GM23338 (cell line): ENCODE measurements at regions not wholly inside any gene's neighbourhood (a gene's known extent, or its start where the extent isn't known, plus 50 kb on each side); places are given as distances from the start of the nearest gene placed in this dataset.

Source experiments
- CREB1 ChIP-seq: fragments of 250-450 bp; sonication (Bioruptor Pico); IDR thresholded peaks from 2 replicates; pipeline ENCODE4 v1.5.0; 2020; ENCODE audit warnings: low read depth, mild to moderate bottlenecking, moderate library complexity
- EZH2 ChIP-seq: fragments of 200-600 bp; sonication (generic); IDR thresholded peaks from one replicate; pipeline ENCODE4 v1.8.0; 2017; ENCODE audit warnings: antibody characterized with exemption, mild to moderate bottlenecking, low read depth; ENCODE audit not compliant: unreplicated experiment
- EZH2phosphoT487 ChIP-seq: fragments of 200-600 bp; sonication (generic); IDR thresholded peaks from one replicate; pipeline ENCODE4 v1.8.1; 2018; ENCODE audit warnings: antibody characterized with exemption; ENCODE audit not compliant: unreplicated experiment
- JUNB ChIP-seq: IDR thresholded peaks from one replicate; pipeline ENCODE4 v1.6.1; 2016; ENCODE audit warnings: antibody characterized with exemption; ENCODE audit not compliant: unreplicated experiment
- POLR2AphosphoS5 ChIP-seq: IDR thresholded peaks from 2 replicates; pipeline ENCODE4 v1.6.1; 2016; ENCODE audit warnings: antibody characterized with exemption, low read depth
- REST ChIP-seq: IDR thresholded peaks from one replicate; pipeline ENCODE4 v1.6.1; 2018; ENCODE audit warnings: antibody characterized with exemption; ENCODE audit not compliant: unreplicated experiment
- STAT1 ChIP-seq: IDR thresholded peaks from one replicate; pipeline ENCODE4 v1.6.1; 2016; ENCODE audit warnings: antibody characterized with exemption; ENCODE audit not compliant: unreplicated experiment
- TF ChIP-seq, protein P1 (sequence below), 2 experiments: fragments of 200-600 bp in 1 of 2; sonication (generic) in 1 of 2; conservative IDR thresholded peaks; 2 replicates each; pipeline versions ENCODE4 v1.5.1 to v1.6.1; 2016 to 2017; ENCODE audit warnings: antibody characterized with exemption in 2 of 2, low read depth in 2 of 2, mild to moderate bottlenecking in 2 of 2, moderate library complexity in 1 of 2
- TF ChIP-seq, protein P2 (sequence below): IDR thresholded peaks from 2 replicates; pipeline ENCODE4 v1.6.1; 2016; ENCODE audit warnings: antibody characterized with exemption

- TF ChIP-seq, protein P1, sequence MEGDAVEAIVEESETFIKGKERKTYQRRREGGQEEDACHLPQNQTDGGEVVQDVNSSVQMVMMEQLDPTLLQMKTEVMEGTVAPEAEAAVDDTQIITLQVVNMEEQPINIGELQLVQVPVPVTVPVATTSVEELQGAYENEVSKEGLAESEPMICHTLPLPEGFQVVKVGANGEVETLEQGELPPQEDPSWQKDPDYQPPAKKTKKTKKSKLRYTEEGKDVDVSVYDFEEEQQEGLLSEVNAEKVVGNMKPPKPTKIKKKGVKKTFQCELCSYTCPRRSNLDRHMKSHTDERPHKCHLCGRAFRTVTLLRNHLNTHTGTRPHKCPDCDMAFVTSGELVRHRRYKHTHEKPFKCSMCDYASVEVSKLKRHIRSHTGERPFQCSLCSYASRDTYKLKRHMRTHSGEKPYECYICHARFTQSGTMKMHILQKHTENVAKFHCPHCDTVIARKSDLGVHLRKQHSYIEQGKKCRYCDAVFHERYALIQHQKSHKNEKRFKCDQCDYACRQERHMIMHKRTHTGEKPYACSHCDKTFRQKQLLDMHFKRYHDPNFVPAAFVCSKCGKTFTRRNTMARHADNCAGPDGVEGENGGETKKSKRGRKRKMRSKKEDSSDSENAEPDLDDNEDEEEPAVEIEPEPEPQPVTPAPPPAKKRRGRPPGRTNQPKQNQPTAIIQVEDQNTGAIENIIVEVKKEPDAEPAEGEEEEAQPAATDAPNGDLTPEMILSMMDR (conservative IDR thresholded peaks at IDR 0.05; ENCODE audit: low read depth in 2 of 2) = no peak
- TF ChIP-seq POLR2AphosphoS5 = no peak
- TF ChIP-seq JUNB = no peak
- no peak for TF ChIP-seq EZH2
- no peak for TF ChIP-seq EZH2phosphoT487
- TF ChIP-seq STAT1 = no peak
- TF ChIP-seq, protein P2, sequence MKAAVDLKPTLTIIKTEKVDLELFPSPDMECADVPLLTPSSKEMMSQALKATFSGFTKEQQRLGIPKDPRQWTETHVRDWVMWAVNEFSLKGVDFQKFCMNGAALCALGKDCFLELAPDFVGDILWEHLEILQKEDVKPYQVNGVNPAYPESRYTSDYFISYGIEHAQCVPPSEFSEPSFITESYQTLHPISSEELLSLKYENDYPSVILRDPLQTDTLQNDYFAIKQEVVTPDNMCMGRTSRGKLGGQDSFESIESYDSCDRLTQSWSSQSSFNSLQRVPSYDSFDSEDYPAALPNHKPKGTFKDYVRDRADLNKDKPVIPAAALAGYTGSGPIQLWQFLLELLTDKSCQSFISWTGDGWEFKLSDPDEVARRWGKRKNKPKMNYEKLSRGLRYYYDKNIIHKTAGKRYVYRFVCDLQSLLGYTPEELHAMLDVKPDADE = no peak
- TF ChIP-seq CREB1 (CRISPR knock-in tag) = no peak
- no peak for TF ChIP-seq REST
Observed at GRCh38 chr10:44253769-44254462, 131.0 kb downstream of the CXCL12 start.
